Ishikawa (cell line): ENCODE measurements at regions not wholly inside any gene's neighbourhood (a gene's known extent, or its start where the extent isn't known, plus 50 kb on each side); places are given as distances from the start of the nearest gene placed in this dataset.

Experiments used
- CEBPB ChIP-seq: IDR thresholded peaks from 2 replicates; pipeline ENCODE4 v1.6.1; 2012
- EGR1 ChIP-seq: IDR thresholded peaks from 2 replicates; pipeline ENCODE4 v1.6.1; 2012
- EP300 ChIP-seq: IDR thresholded peaks from 2 replicates; pipeline ENCODE4 v1.6.1; 2012; ENCODE audit warnings: borderline replicate concordance
- FOXM1 ChIP-seq: IDR thresholded peaks from 2 replicates; pipeline ENCODE4 v1.6.1; 2012; ENCODE audit warnings: low read depth, borderline replicate concordance
- NFIC ChIP-seq: IDR thresholded peaks from 2 replicates; pipeline ENCODE4 v1.6.1; 2012
- RAD21 ChIP-seq: IDR thresholded peaks from 2 replicates; pipeline ENCODE4 v1.6.1; 2012; ENCODE audit warnings: low read depth
- TAF1 ChIP-seq: IDR thresholded peaks from 2 replicates; pipeline ENCODE4 v1.6.1; 2012; ENCODE audit warnings: low read depth, mild to moderate bottlenecking
- TCF12 ChIP-seq: IDR thresholded peaks from 2 replicates; pipeline ENCODE4 v1.6.1; 2012; ENCODE audit warnings: low read depth
- TEAD4 ChIP-seq: IDR thresholded peaks from 2 replicates; pipeline ENCODE4 v1.6.1; 2012
- ZBTB7A ChIP-seq: IDR thresholded peaks from 2 replicates; pipeline ENCODE4 v1.6.1; 2012; ENCODE audit warnings: low read depth
- TF ChIP-seq, protein P1 (sequence below): IDR thresholded peaks from 2 replicates; pipeline ENCODE4 v1.6.1; 2012
- TF ChIP-seq, protein P2 (sequence below): IDR thresholded peaks from 2 replicates; pipeline ENCODE4 v1.6.1; 2012
- TF ChIP-seq, protein P3 (sequence below): IDR thresholded peaks from 2 replicates; pipeline ENCODE4 v1.6.1; 2012; ENCODE audit warnings: low read depth, mild to moderate bottlenecking

DNA sequence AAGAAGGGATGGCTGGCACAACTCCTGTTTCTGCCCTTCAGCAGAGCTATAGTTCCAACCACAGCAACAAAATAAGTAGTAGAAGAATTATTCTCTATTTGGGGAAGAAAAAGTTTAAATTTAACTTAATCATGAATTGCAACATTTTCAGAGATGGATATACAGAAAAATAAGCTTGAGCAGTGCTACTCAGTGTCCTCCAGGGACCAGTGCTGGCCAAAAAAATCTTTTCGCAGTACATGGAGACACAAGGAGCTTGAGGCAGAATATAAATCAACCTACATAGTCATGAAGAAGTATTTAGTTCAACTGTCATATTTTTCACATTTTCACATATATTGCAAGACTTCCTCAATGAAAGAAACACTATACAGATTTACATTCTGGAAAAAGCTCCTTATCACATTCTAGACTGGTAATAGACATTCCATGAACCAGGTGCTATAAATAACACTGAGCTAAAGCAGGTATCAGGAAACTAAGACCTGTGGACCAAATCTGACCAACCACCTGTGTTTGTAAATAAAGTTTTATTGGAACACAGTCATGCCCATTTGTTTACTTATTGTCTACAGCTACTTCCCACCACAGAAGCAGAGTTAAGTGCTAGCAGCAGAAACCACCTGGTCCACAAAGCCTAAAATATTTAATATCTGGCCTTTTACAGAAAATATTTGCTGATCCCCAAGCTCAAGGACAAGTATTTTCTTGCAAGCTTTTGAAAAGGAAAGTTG is 101.9 kb downstream of the RGS21 start:
- TF ChIP-seq TCF12 (no peak), CEBPB (no peak), FOXM1 (no peak), EGR1 (no peak), ZBTB7A (no peak), RAD21 (no peak), TEAD4 (no peak), NFIC (no peak), EP300 (no peak), TAF1 (no peak)
- TF ChIP-seq, protein P1, sequence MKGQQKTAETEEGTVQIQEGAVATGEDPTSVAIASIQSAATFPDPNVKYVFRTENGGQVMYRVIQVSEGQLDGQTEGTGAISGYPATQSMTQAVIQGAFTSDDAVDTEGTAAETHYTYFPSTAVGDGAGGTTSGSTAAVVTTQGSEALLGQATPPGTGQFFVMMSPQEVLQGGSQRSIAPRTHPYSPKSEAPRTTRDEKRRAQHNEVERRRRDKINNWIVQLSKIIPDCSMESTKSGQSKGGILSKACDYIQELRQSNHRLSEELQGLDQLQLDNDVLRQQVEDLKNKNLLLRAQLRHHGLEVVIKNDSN: no peak
- TF ChIP-seq, protein P2, sequence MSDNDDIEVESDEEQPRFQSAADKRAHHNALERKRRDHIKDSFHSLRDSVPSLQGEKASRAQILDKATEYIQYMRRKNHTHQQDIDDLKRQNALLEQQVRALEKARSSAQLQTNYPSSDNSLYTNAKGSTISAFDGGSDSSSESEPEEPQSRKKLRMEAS: no peak
- TF ChIP-seq, protein P3, sequence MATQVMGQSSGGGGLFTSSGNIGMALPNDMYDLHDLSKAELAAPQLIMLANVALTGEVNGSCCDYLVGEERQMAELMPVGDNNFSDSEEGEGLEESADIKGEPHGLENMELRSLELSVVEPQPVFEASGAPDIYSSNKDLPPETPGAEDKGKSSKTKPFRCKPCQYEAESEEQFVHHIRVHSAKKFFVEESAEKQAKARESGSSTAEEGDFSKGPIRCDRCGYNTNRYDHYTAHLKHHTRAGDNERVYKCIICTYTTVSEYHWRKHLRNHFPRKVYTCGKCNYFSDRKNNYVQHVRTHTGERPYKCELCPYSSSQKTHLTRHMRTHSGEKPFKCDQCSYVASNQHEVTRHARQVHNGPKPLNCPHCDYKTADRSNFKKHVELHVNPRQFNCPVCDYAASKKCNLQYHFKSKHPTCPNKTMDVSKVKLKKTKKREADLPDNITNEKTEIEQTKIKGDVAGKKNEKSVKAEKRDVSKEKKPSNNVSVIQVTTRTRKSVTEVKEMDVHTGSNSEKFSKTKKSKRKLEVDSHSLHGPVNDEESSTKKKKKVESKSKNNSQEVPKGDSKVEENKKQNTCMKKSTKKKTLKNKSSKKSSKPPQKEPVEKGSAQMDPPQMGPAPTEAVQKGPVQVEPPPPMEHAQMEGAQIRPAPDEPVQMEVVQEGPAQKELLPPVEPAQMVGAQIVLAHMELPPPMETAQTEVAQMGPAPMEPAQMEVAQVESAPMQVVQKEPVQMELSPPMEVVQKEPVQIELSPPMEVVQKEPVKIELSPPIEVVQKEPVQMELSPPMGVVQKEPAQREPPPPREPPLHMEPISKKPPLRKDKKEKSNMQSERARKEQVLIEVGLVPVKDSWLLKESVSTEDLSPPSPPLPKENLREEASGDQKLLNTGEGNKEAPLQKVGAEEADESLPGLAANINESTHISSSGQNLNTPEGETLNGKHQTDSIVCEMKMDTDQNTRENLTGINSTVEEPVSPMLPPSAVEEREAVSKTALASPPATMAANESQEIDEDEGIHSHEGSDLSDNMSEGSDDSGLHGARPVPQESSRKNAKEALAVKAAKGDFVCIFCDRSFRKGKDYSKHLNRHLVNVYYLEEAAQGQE: no peak
